ENCODE measurements at regions not wholly inside any gene's neighbourhood (a gene's known extent, or its start where the extent isn't known, plus 50 kb on each side); places are given as distances from the start of the nearest gene placed in this dataset.

- TF ChIP-seq, protein P1, sequence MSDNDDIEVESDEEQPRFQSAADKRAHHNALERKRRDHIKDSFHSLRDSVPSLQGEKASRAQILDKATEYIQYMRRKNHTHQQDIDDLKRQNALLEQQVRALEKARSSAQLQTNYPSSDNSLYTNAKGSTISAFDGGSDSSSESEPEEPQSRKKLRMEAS (IDR thresholded peaks at IDR 0.05), result no peak
- no peak for TF ChIP-seq POLR2A (IDR thresholded peaks at IDR 0.05; ENCODE audit: borderline replicate concordance, extremely low read depth, insufficient read depth, insufficient read length)
- no peak for TF ChIP-seq ELF1 (IDR thresholded peaks at IDR 0.05; ENCODE audit: borderline replicate concordance, low read depth)
- TF ChIP-seq CTCF (IDR thresholded peaks at IDR 0.05 in 2 of 3, conservative IDR thresholded peaks at IDR 0.05 in 1 of 3; ENCODE audit: borderline replicate concordance in 1 of 3, insufficient read depth in 1 of 3, low read depth in 2 of 3, low read length in 2 of 3), result no peak
- no peak for TF ChIP-seq EZH2 (IDR thresholded peaks at IDR 0.05)
- TF ChIP-seq ZBTB33 (IDR thresholded peaks at IDR 0.05; ENCODE audit: extremely low read depth, insufficient replicate concordance, low read length), result no peak
- no peak for TF ChIP-seq POLR2AphosphoS5 (IDR thresholded peaks at IDR 0.05; ENCODE audit: low read depth, low read length)
- no peak for TF ChIP-seq SP1 (IDR thresholded peaks at IDR 0.05; ENCODE audit: low read depth)
- no peak for TF ChIP-seq ZNF274 (IDR thresholded peaks at IDR 0.05; ENCODE audit: low read depth, low read length)
- no peak for TF ChIP-seq YY1 (IDR thresholded peaks at IDR 0.05; ENCODE audit: extremely low read depth, insufficient replicate concordance, low read depth, low read length)
- TF ChIP-seq, protein P2, sequence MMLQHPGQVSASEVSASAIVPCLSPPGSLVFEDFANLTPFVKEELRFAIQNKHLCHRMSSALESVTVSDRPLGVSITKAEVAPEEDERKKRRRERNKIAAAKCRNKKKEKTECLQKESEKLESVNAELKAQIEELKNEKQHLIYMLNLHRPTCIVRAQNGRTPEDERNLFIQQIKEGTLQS (IDR thresholded peaks at IDR 0.05), result no peak
- TF ChIP-seq SIN3A (IDR thresholded peaks at IDR 0.05; ENCODE audit: low read depth), result no peak
These were observed 508.0 kb upstream of the MGMT start for GRCh38 chr10:128958834-128959690.
